ENCODE measurements at regions not wholly inside any gene's neighbourhood (a gene's known extent, or its start where the extent isn't known, plus 50 kb on each side); places are given as distances from the start of the nearest gene placed in this dataset.
"Not testable (repeated sequence)": the region's sequence is repeated elsewhere in the genome, so short reads cannot be mapped to it uniquely, and the experiment has no call there.

DNA sequence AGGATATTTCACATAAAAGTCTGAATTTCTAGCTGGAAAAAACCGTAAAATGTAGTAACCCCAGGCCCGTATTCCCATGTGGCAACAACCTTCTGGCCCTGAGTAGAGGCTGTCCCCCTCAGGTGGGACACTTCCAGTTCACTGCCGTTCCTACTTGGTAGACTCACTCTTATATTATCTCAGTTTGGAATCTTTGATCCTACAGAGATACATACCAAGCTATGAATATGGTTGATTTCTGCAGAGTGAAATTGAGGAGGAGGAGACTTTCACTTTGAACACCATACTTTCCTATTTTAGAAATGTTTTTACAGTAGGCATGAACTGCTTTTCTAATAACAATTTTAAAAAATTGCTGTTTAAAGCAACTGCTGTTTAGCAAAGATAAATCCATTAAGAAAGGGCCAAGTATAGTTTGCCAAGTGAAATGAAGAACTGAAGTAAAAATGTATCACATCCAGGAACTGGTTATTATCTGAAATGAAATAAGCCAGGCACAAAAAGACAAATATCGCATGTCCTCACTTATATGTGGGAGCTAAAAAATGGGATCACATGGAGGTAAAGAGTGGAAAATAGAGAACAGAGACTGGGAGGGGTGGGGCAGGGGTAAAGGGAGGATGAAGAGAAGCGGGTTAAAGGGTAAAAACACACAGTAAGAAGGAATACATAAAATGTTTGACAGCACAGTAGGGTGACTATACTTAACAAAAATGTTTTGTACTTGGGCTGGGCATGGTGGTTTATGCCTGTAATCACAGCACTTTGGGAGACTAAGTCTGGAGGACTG, 92.8 kb upstream of the METAP2 start:
- H3K27ac ChIP-seq: peak overlapping the region in 1 of 12 donors; percentile 75

DNA sequence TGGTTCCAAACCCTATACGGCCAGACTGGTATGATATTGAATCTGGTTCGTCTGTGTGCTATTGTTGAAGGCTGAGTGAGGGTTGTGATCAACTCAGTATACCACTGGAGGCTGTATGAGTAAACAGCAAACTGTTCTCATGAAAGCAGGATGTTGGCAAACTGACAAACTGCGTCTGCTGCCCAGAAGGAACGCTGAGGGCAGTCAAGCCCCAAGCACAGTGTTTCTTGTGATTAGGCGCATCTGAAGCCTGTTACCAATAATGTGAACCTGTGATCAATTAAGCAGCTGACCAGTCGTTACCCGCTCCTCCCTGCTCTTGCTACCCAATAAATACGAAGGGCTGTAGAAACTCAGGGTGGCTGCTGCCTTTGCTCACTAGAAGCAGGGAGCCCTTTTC, 90.0 kb upstream of the METAP2 start:
- peak in 3 of 5 donors; percentile 11 to 37 (median 23) for DNase-seq
- not testable (repeated sequence) for H3K27me3 ChIP-seq, H3K36me3 ChIP-seq, H3K9me3 ChIP-seq
- 50 to 63% (median 54%) methylated on average over 8 of the region's 8 CpGs for WGBS, 4 donors
- H3K27ac ChIP-seq: peak overlapping the region in 3 of 12 donors; percentile 46 to 81 (median 79)
- peaks cover 0 to 24% (median 6%) of the 10 kb centered on the region in 12 donors for H3K4me1 ChIP-seq
- peak overlapping the region in 1 of 12 donors; percentile 30 for H3K4me3 ChIP-seq
- intact Hi-C loops (cut with DNase I): loop anchor here in 2 of 10 donors (2.0 kb wide), 1 partner anchor 89 kb away; no protein-coding TSS in a partner anchor
- TF ChIP-seq CTCF (IDR thresholded peaks at IDR 0.05): peak in 2 of 12 donors; percentile 7 to 11
- peak in 2 of 4 donors; percentile 9 to 16 for ATAC-seq

More for the DNA sequence above, 92.8 kb upstream of the METAP2 start:
- no peaks in the 10 kb centered on the region for H3K9me3 ChIP-seq
- no peak for ATAC-seq
- no peaks in the 10 kb centered on the region for H3K36me3 ChIP-seq
- intact Hi-C loops (cut with DNase I): no loop called here
- H3K27me3 ChIP-seq: no peaks in the 10 kb centered on the region
- DNase-seq: no peak
- no peak overlapping the region for H3K4me3 ChIP-seq
- TF ChIP-seq POLR2A (IDR thresholded peaks at IDR 0.05) (no peak), CTCF (IDR thresholded peaks at IDR 0.05) (no peak)
- H3K4me1 ChIP-seq: peaks cover 0 to 24% (median 6%) of the 10 kb centered on the region in 12 donors
- 81 to 89% (median 84%) methylated on average over 5 of the region's 5 CpGs for WGBS, 4 donors

DNA sequence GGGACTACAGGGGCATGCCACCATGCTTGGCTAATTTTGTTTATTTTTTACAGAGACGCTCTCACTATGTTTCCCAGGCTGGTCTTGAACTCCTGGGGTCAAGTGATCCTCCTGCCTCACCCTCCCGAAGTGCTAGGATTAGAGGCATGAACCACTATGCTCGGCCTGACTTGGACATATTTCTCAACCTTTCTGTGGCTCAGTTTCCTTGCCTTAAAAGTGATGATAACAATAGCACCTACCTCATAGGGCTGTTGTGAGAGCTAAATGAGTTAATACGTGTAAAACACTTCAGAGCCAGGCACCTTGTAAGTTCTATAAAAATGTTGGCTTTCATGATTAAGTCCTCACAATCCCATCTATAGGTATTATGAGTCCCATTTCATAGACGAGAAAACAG, 89.2 kb upstream of the METAP2 start:
- Histone ChIP-seq H3K4me1 (peaks cover 0 to 24% (median 6%) of the 10 kb centered on the region in 12 donors), H3K27ac (peak overlapping the region in 7 of 12 donors; percentile 72 to 89 (median 79)), H3K4me3 (peak overlapping the region in 5 of 12 donors; percentile 44 to 57 (median 49)), H3K9me3 (no peaks in the 10 kb centered on the region), H3K27me3 (no peaks in the 10 kb centered on the region), H3K36me3 (no peaks in the 10 kb centered on the region)
- TF ChIP-seq POLR2A (IDR thresholded peaks at IDR 0.05) (no peak), CTCF (IDR thresholded peaks at IDR 0.05) (no peak)
- no peak for ATAC-seq
- intact Hi-C loops (cut with DNase I): loop anchor here in 3 of 10 donors (1.0 to 5.0 kb wide), 3 partner anchors 88 to 89 kb away; partner anchors contain the start of gene METAP2 (in 1 of the 3)
- DNase-seq: no peak
- WGBS, 4 donors: 79 to 92% (median 88%) methylated on average over 5 of the region's 5 CpGs
